HG02840 (cell line): ENCODE measurements at regions not wholly inside any gene's neighbourhood (a gene's known extent, or its start where the extent isn't known, plus 50 kb on each side); places are given as distances from the start of the nearest gene placed in this dataset.

Experiments
- ATAC-seq: cut with Tn5 transposase; IDR thresholded peaks from one replicate; pipeline ENCODE4 v1.9.1; 2021; ENCODE audit warnings: mild to moderate bottlenecking, moderate library complexity, moderate number of reproducible peaks; ENCODE audit not compliant: unreplicated experiment, low FRiP score

DNA sequence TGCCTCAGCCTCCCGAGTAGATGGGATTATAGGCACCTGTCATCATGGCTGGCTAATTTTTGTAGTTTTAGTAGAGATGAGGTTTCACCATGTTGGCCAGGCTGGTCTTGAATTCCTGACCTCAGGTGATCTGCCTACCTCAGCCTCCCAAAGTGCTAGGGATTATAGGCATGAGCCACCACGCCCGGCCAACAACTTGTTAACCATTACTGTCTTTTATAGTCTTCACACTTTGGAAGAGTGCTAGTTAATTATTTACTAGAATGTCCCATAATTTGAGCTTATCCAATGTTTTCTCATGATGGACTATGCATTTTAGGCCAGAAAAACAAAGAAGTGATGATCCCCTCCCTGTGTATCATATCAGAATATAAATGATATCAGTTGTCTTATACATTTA, 288.6 kb upstream of the CBLB start:
- no peak for ATAC-seq

DNA sequence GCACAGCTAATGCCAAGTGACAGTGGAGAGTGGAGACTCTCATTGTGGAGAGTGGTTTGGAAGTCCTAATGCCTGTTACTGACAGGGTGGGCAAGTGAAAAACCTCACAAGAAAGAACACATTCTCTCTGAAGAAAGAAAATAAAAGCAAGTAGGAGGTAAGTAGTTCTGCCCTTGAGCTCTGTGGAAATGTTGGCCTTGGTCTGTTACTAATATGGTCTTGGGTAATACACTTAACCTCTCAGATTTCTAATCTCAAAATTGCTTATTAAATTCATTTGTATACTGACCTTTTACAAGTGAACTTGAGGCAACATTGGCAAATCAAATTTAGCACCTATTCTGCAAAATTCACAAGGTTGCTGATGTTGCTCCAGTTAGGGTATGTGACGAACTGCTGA, 291.6 kb upstream of the CBLB start:
- ATAC-seq: no peak

DNA sequence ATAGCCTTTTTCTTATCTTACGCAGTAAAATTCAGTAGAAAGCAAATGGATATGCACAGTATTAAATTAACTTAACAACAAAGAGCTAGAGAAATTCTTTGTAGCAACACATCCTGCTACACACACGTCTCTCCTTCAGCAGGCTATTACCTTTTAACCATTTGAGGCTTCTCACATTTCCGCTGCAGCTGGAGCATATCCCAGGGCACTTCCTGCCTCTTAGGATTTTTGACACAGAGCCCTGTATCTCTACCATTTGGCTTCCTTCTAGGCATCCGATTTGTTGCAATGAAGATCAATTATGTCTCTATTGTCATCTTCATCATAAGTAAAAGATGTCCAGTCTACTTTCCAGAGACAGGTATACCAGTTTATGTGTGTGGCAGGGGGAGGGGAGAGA, 292.4 kb upstream of the CBLB start:
- ATAC-seq: no peak

DNA sequence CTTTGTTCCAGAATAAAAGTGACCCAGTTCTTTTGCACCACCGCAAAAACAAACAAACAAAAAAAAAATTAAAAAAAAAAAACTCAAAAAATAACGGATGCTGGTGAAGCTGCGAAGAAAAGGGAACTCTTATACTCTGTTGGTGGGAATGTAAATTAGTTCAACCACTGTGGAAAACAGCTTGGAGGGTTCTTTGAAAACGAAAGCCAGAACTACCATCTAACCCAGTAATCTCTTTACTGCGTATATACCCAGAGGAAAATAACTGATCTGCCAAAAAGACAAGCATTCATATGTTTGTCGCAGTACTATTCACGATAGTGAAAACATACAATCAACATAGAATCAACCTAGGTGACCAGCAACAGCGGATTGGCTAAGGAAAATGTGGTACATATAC, 298.9 kb upstream of the CBLB start:
- no peak for ATAC-seq

DNA sequence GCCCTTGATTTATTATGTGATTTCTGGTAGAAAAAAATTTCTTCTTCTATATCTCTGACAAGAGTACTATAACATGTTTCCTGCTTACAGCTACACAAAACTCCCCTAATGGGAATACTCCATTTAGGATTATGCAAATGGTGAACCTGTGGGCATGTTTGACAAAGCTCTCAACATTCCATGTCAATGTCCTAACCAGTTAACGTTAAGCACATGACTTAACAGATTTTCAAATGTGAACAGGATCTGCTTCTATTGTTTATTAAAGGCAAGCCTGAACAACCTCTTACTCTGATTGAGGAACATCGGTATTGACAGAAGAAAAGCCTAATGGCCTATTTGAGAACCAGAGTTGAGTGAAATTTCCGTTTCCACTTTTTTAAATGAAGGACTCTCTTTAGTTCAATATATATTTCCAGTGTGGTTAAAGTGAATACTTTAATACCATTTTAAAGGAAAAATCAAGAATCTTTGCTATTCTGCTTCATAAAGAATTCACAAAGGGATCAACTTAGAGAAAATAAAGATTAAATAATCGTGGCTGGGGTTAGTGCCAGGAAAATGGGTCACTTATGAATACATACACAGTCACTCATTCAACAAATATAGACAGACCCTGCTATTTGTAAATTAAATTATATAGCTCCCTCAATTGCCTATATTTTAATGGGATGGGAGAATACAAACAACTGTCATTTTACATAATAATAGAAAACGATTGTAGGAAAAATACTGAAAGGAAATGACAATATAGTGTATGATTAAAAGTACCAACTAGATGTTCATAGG, 300.3 kb upstream of the CBLB start:
- ATAC-seq: no peak

DNA sequence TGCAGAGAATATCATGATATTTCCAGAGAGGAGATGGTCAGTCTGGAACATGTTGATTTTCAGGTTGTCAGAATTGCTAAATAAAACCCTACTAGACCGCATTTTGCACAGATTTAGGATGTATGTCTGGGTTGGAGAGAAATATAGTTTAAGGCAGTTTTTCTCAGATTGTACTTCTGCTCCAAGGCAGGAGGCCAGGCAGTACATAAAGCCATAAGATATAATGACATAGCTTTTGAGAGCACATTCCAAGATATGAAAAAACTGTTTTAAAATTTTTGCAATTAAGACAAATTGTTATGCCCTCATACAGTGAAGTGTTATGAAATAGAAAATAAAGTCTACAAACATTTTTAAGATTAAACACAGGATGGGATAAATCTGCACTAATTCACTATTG, 301.8 kb upstream of the CBLB start:
- ATAC-seq: no peak

DNA sequence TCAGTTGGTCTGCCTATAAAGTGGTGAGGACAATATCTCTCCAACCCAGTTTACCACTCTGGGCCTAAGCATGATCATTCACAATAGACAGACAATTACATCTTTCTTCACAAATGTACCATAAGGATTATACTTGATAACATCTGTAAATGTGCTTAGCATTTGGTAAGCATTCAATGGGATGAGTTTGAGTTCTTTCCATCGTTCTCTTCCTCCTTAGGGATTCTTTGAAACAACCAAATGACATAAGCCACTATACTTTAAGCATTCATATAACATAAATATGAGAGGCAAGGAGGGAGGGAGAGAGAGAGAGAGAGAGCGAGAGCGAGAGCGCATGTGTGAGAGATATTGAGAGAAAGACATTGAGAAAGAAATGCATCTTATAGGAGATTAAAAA, 303.3 kb upstream of the CBLB start:
- ATAC-seq: no peak

DNA sequence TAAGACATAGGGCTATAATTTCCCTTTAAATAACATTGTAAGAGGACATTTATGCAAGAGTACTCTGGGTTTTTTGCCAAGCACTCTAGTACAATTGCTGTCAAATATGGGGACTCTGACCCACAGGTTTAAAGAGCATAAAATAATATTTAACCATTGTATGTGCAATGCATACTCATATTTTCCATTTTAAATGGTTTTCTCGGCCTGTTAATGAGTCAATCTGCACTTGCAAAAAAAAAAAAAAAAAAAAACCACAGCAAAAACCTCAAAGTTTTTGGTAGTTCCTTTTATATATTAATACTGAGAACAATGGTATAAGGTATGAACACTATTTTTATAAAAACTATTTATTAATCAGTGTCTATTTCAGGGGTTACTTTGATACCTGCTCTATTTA, 304.0 kb upstream of the CBLB start:
- ATAC-seq: peak; percentile 56

DNA sequence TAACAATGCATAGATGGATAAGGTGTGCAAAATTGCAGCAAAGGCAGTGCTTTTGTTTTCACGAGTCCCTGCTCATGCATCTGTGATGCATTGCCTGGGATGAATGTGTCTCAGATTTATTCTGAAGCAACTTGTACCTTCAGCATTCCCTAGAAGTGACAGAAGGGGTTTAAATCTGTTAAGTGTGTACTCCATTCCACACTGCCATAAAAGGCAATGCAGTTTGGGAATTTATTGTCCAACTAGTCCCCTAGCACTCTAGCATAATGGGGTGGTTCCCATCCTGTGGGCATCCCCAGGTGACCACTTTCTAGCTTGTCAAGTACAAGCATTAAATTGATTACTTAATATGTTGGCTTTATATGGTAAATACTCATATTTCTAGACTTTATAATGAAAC, 306.5 kb upstream of the CBLB start:
- no peak for ATAC-seq

DNA sequence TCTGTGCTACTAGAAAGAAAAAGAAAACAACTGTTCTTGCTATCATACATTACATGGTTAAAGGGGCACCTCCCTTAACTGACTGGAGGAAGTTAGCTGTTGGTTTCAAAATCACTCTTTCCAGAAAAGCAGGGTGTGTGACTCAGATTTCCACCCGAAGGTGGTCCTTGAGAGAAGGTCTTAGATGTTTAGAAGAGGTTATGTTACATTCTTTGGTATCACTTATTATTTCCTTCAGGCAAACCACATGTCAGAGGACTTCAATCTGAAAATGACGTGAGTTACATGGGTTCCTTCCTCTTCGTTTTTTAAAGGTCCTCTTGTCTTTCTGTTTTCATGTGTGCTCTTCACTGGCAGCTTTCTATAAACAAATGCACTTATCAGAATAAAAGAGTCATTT, 307.9 kb upstream of the CBLB start:
- ATAC-seq: peak; percentile 76

DNA sequence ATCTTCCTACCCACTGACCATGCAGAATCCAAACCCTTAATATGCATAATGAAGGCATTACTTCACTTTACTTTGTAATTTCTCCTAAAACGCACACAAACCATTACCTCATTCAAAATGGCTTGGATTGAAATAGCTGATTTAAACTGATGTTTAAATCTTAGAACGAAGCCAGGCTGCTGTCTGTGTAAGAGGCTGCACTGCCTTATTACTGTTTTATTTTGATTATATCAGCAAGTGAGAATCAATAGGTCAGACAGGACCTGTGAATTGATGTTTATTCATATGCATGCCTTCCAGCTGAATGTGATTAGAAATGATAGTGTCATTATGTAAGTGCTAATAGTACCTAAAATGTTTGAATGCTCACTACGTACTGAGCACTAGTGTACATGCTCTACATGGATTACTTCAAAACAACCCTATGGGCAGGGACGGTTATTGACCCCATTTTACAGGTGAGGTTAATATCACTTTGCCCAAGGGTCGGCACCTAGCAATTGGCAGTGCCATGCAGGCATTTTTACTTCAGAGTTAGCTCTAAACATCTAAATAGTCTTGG, 314.2 kb upstream of the CBLB start:
- ATAC-seq: no peak

DNA sequence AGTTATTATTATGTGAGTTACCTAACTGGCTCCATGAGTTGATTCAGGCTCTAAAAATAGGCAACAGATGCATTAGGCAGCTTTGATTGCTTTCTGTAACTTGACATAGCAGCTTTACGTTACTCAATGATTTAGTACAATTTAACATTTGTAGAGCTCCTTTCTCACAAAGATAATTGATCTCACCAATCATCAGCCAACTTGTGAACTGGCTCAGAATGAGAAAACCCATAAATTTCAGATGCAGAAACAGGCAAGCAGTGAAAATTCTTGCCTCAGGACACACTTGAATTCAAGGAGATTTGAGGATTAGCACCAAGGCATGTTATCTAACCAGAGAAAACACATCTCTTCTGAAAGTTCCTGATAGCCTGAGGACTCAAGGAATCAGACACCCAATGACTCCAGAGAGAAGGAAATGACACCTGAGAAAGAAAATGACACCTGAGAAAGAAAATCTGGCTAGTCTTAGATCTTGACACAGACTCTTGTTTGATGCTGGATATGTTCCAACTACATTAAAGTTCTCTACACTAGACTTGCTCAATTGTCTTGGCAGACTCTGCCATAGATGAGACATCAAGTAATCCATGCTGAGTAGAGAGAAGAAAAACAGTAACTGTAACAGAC, 315.1 kb upstream of the CBLB start:
- ATAC-seq: peak; percentile 22

DNA sequence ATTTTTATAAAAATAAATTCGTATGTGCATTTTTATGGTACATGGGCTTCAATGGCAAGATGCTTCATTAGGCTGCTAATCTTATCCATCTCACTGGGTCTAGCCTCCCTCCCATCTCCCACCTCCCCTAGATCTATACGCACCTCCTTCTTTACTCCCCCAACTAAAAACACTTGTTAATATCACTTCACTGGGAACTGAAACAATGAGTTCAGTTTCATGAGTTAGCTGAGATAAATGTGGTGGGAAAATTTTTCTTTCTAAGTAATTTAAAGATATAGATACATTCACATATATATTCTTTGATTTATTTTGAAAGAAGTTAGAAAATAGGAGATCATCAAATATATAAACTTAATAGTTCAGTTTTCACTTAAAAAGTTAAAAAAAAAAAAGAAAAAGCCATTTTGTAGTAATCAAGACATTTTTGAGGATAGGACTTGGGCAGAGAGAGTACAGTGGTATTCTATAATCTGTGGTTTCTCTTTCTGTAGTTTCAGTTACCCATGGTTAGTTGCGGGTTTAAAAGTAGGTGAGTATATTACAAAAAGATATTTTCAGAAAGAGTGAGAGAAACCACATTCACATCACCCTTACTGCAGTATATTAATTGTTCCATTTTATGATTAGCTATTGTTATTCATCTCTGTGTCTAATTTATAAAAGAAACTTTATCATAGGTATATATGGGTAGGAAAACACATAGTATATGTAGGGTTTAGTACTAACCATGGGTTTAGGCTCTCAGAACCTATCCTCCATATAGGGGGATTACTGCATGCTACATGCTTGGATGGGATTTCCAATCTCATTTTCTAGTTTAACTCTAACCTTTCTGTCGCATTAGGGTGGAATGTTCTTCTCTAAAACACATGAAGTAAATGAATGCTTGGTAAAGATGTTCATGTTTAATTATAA, 316.0 kb upstream of the CBLB start:
- ATAC-seq: peak; percentile 92

DNA sequence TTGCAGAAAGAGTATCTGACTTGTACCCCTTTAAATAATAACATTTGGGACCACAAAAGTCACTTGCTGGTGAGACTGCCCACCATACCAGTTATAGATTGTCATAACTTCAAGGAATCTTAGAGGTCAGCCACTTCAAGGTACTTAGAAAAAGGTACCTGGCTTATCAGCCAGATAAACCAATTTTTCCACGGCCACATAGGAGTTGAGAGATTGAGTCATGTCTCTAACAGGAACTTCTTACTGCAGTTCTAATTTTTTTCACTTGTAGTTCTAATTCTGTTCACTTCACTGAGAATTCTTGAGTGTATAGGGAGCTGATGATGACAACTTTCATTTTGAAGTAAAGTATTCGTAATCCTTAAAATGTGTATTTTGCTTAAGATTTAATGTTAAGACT, 317.1 kb upstream of the CBLB start:
- no peak for ATAC-seq

DNA sequence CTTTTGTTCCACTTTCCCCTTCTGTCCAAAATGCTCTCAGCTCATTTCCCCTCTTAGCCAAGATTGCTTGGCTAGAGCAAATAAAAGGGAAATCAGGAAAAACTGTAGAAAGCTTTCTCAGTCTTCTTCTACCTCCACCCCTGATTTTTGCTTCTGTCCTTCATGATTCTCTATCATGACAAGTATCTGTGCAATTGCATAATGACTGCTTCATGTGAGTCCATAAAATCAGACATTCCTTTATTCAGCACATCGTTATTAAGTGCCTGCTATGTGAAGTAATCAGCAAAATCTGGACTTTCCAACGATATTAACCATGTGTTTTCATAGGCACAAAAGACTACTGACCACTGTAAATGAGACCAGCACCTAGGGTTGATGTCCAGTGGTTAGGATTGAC, 321.5 kb upstream of the CBLB start:
- ATAC-seq: no peak

DNA sequence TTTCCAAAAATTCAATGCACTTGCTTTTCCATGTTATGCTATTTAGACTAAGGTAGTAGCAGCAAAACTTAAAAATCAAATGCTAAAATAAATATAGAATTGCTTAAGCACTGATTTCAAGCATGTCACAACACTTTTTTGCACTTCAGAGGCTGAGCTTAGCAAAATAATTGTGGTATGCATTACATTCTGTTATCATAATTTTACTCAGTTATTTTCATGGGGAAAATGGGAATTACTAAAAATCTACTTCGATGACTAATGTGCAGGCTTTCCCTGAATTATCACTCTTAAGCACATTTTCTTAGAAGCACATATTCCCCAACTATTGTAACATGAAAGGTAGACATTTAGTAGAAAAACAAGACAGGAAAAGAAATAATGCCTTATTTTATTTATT, 322.4 kb upstream of the CBLB start:
- ATAC-seq: no peak

DNA sequence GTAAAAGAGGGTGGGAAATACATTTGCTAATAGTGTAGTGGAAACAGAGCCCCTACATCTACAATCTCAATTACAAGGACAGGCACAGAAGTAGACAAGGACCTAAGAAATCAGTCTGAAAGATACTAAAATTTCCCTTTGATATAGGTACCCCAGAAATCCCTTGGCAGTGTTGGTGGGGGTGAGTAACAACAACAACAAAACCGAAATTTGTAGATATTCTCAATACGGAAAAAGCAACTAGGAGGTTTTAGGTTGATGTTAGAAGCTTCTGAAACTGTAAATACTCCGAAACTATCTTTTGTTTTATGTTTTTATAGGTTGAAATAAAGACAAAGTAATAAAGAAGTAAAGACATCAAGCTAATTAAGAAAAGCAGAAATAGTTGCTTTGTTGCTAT, 323.1 kb upstream of the CBLB start:
- no peak for ATAC-seq

DNA sequence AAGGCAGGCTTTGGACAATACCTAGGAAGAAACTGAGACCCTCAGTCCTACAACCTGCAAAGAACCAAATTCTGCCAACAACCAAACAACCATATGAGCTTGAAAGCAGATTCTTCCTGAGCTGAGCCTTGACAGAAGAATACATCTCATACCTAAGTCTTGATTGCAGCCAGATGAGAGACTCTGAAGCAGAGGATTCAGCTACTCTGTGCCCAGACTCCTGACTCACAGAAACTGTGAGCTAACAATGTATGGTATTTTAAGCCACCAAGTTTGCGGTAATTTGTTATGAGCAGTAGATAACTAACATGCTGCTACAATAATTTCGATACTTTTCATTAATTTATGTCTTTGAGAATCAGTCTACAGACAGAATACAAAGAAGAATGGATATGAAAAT, 325.1 kb upstream of the CBLB start:
- ATAC-seq: no peak

DNA sequence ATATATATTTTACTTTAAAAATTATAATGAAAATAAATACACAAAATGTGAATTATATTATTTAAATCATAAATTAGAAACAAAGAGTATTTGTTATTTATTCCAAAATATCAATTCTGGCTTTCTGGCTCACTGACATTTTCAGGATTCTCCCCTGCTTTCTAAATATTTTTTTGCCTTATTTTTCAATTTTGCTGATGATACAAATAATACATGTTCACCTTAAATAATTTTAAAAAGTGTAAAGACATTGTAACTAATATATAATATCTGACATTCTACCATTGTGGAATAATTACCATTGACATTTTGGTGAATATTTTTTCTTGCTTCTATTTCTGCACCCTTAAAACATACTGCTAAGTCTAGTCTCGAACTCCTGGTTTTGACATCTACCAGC, 325.9 kb upstream of the CBLB start:
- no peak for ATAC-seq

DNA sequence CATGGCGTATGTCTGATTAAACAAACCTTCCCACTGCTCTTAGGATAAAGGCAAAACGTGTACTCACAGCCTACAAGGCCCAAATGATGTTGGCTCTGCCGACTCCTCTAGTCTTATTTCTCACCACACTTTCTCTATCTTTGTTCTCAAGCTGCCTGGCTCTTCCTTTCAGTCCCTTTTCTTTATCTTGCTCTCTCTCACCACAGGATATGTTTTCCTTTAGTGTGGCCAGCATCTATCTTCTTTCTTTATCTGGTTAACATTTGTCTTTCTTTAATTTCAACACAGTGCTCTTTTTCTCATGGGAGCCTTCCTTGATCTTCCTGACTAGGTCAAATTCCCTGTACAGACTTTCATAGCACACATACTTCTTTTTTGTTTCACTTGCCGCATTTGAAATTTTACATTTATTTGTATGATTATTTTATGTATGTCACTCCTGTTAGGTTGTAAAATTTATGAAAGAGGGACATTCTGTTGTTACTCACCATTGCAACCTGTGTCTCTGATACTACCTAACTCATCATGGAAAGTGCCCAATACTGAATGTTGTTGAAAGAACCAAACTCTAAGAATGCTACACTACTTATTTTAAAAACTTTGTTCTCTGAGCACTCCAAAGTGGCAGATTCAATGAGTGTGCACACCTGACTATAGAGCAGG, 328.9 kb upstream of the CBLB start:
- no peak for ATAC-seq
